OCI-LY7 (cell line): ENCODE measurements at regions not wholly inside any gene's neighbourhood (a gene's known extent, or its start where the extent isn't known, plus 50 kb on each side); places are given as distances from the start of the nearest gene placed in this dataset.

Source experiments
- BruUV-seq: library from RNA; stranded (reverse); fragments of 400-500 nt; replicated peaks from 2 replicates; lab custom pipeline; 2021; lab: Mats Ljungman, UMichigan
- CTCF ChIA-PET: fragments of 300-600 bp; sonication (Branson Sonifier 250); formaldehyde crosslinking; loops from one replicate; lab custom pipeline; 2022; ENCODE audit warnings: antibody characterized with exemption; ENCODE audit not compliant: unreplicated experiment; lab: Charles Lee
- POLR2A ChIA-PET: fragments of 300-600 bp; sonication (Branson Sonifier 250); formaldehyde crosslinking; loops from one replicate; lab custom pipeline; 2022; ENCODE audit warnings: antibody characterized with exemption; lab: Charles Lee
- DNase-seq: peaks from one replicate; pipeline ENCODE4 v3.0.0-alpha.2; 2015; ENCODE audit warnings: low spot score
- H2AFZ ChIP-seq: fragments of 200-600 bp; sonication (generic), shearing (Covaris generic); 2 replicates; pipeline ENCODE4 v1.6.1; 2014; ENCODE audit warnings: mild to moderate bottlenecking, antibody characterized with exemption, low read length, moderate library complexity
- H3K27ac ChIP-seq: fragments of 200-600 bp; sonication (generic); 2 replicates; pipeline ENCODE4 v1.5.1; 2014; ENCODE audit warnings: mixed run types, low read depth, mild to moderate bottlenecking, moderate library complexity, low read length, inconsistent platforms; ENCODE audit not compliant: poor library complexity, severe bottlenecking
- H3K36me3 ChIP-seq: fragments of 200-600 bp; sonication (generic); 2 replicates; pipeline ENCODE4 v1.6.1; 2014; ENCODE audit warnings: mild to moderate bottlenecking, antibody characterized with exemption, low read length, moderate library complexity, mixed read lengths; ENCODE audit not compliant: insufficient read depth
- H3K4me1 ChIP-seq: fragments of 200-600 bp; sonication (generic); 2 replicates; pipeline ENCODE4 v1.5.1; 2014; ENCODE audit warnings: mild to moderate bottlenecking, low read length; ENCODE audit not compliant: insufficient read depth, poor library complexity, severe bottlenecking
- H3K4me2 ChIP-seq: fragments of 200-600 bp; sonication (generic); 2 replicates; pipeline ENCODE4 v1.6.1; 2014; ENCODE audit warnings: mild to moderate bottlenecking, low read length
- H3K4me3 ChIP-seq: fragments of 200-600 bp; sonication (generic); 2 replicates; pipeline ENCODE4 v1.5.1; 2014; ENCODE audit warnings: mild to moderate bottlenecking, low read depth, low read length; ENCODE audit not compliant: poor library complexity, severe bottlenecking
- H3K79me2 ChIP-seq: fragments of 200-600 bp; sonication (generic); 2 replicates; pipeline ENCODE4 v1.6.1; 2016; ENCODE audit warnings: low read depth, mild to moderate bottlenecking, low read length, moderate library complexity, mixed read lengths; ENCODE audit not compliant: insufficient read depth
- H3K9me2 ChIP-seq: fragments of 200-600 bp; sonication (generic); 2 replicates; pipeline ENCODE4 v1.6.1; 2016; ENCODE audit warnings: mild to moderate bottlenecking, low read length, mixed read lengths; ENCODE audit not compliant: insufficient read depth
- H3K9me3 ChIP-seq: fragments of 200-600 bp; sonication (generic); 2 replicates; pipeline ENCODE4 v1.6.1; 2014; ENCODE audit warnings: mild to moderate bottlenecking, mixed run types, low read length, mixed read lengths
- H4K20me1 ChIP-seq: fragments of 200-600 bp; sonication (generic); 2 replicates; pipeline ENCODE4 v1.6.1; 2014; ENCODE audit warnings: mild to moderate bottlenecking, antibody characterized with exemption, low read length, moderate library complexity, mixed read lengths; ENCODE audit not compliant: insufficient read depth
- EZH2phosphoT487 ChIP-seq: fragments of 200-600 bp; sonication (generic); IDR thresholded peaks from 2 replicates; pipeline ENCODE4 v1.6.1; 2018; ENCODE audit warnings: low read depth, borderline replicate concordance, mild to moderate bottlenecking, mixed run types, antibody characterized with exemption, low read length, moderate library complexity, mixed read lengths
- intact Hi-C: fragments of 100-400 bp; cut with micrococcal nuclease; formaldehyde crosslinking; loops from one replicate; pipeline ENCODE4 v1.10.0; 2022; ENCODE audit not compliant: unreplicated experiment
- TF ChIP-seq, protein P1 (sequence below): fragments of 200-600 bp; sonication (generic); conservative IDR thresholded peaks from 2 replicates; pipeline ENCODE4 v1.5.1; 2014; ENCODE audit warnings: mild to moderate bottlenecking, antibody characterized with exemption, low read length, moderate library complexity, mixed read lengths

GRCh38 chr9:107994648-107995047 is 505.1 kb upstream of the KLF4 start:
- intact Hi-C loops = no loop called here
- Histone ChIP-seq H3K9me3 (no peaks in the 10 kb centered on the region), H3K79me2 (no peaks in the 10 kb centered on the region), H4K20me1 (no peaks in the 10 kb centered on the region), H2AFZ (no peak overlapping the region), H3K4me2 (no peak overlapping the region), H3K4me1 (no peaks in the 10 kb centered on the region), H3K27ac (no peak overlapping the region), H3K4me3 (no peak overlapping the region), H3K9me2 (no peaks in the 10 kb centered on the region), H3K36me3 (no peaks in the 10 kb centered on the region)
- ChIA-PET CTCF (no interaction called here), POLR2A (interaction anchor here (0.6 kb wide), 1 partner anchor 734 kb away, joined by 3 read pairs; no protein-coding TSS in a partner anchor)
- no peak for DNase-seq
- no TSS peak for BruUV-seq
- TF ChIP-seq, protein P1, sequence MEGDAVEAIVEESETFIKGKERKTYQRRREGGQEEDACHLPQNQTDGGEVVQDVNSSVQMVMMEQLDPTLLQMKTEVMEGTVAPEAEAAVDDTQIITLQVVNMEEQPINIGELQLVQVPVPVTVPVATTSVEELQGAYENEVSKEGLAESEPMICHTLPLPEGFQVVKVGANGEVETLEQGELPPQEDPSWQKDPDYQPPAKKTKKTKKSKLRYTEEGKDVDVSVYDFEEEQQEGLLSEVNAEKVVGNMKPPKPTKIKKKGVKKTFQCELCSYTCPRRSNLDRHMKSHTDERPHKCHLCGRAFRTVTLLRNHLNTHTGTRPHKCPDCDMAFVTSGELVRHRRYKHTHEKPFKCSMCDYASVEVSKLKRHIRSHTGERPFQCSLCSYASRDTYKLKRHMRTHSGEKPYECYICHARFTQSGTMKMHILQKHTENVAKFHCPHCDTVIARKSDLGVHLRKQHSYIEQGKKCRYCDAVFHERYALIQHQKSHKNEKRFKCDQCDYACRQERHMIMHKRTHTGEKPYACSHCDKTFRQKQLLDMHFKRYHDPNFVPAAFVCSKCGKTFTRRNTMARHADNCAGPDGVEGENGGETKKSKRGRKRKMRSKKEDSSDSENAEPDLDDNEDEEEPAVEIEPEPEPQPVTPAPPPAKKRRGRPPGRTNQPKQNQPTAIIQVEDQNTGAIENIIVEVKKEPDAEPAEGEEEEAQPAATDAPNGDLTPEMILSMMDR = no peak
- TF ChIP-seq EZH2phosphoT487 = no peak

GRCh38 chr9:107992271-107992670 is 502.7 kb upstream of the KLF4 start:
- Histone ChIP-seq H4K20me1 (no peaks in the 10 kb centered on the region), H3K4me2 (no peak overlapping the region), H3K4me1 (no peaks in the 10 kb centered on the region), H3K4me3 (no peak overlapping the region), H3K36me3 (no peaks in the 10 kb centered on the region), H3K27ac (no peak overlapping the region), H3K9me2 (no peaks in the 10 kb centered on the region), H3K9me3 (no peaks in the 10 kb centered on the region), H2AFZ (no peak overlapping the region), H3K79me2 (no peaks in the 10 kb centered on the region)
- no TSS peak for BruUV-seq
- ChIA-PET CTCF (no interaction called here), POLR2A (no interaction called here)
- TF ChIP-seq EZH2phosphoT487 = no peak
- TF ChIP-seq, protein P1 = no peak
- DNase-seq = no peak
- intact Hi-C loops = no loop called here

- ChIA-PET POLR2A (no interaction called here), CTCF (no interaction called here)
- Histone ChIP-seq H3K9me2 (no peaks in the 10 kb centered on the region), H2AFZ (no peak overlapping the region), H3K4me1 (no peaks in the 10 kb centered on the region), H3K79me2 (no peaks in the 10 kb centered on the region), H3K9me3 (no peaks in the 10 kb centered on the region), H3K4me3 (no peak overlapping the region), H4K20me1 (no peaks in the 10 kb centered on the region), H3K36me3 (no peaks in the 10 kb centered on the region), H3K4me2 (no peak overlapping the region), H3K27ac (no peak overlapping the region)
- BruUV-seq = no TSS peak
- DNase-seq = no peak
- intact Hi-C loops = no loop called here
- TF ChIP-seq, protein P1 = no peak
- TF ChIP-seq EZH2phosphoT487 = no peak
These were observed 502.0 kb upstream of the KLF4 start for GRCh38 chr9:107991581-107991980.
